ENCODE measurements at regions not wholly inside any gene's neighbourhood (a gene's known extent, or its start where the extent isn't known, plus 50 kb on each side); places are given as distances from the start of the nearest gene placed in this dataset.

GRCh38 chr2:7711167-7711566 lies 794.0 kb downstream of the RNF144A start:
- TF ChIP-seq CTCF (IDR thresholded peaks at IDR 0.05; ENCODE audit: low read length, missing control alignments): no peak
- no peak overlapping the region for H3K4me3 ChIP-seq (replicated peaks; ENCODE audit: low read depth, low read length)
- DNase-seq (ENCODE audit: low read depth): no peak

DNA sequence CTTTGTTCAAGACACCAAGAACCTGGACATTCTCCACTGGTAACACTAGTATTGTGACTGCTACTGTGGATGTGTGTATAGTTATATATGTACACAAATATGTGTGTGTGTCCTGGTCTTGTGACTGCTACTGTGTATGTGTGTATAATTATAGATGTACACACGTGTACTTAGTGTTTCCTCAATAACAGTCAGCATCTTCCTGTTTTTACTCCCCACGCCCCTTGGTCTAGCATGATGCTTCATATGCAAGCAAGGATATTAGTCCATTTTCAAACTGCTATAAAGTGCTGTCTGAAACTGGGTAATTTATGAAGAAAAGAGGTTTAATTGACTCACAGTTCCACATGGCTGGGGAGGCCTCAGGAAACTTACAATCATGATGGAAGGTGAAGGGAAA lies 802.7 kb downstream of the RNF144A start:
- H3K4me3 ChIP-seq (replicated peaks; ENCODE audit: low read depth, low read length): no peak overlapping the region
- no peak for TF ChIP-seq CTCF (IDR thresholded peaks at IDR 0.05; ENCODE audit: low read length, missing control alignments)
- DNase-seq (ENCODE audit: low read depth): no peak

DNA sequence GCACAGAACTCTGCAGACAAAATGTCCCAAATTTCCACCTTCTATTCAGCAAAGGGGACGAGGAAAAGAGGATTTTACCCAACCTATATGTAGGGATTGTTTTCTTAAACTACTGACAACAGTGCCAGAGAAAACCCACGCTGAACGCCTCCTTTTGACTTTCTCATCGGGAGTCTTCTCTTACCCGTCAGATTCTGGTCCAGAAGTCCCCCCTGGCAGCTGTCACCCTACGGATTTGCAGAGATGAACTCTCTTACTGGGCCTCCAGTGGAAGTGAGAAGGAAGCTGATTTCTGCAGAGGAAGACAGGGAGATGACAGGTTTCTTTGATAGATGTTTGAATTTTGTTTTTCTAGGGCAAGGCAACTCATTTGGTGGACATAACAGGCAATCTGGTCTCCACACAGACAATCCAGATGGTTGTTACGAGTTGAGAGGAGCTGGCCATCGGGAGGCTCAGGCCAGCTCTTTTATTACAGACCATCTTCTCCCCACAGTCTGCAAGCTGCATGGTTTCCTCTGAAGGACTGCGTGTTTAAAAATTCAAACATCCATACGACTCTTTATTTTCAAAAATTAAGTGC lies 804.3 kb downstream of the RNF144A start:
- H3K4me3 ChIP-seq (replicated peaks; ENCODE audit: low read depth, low read length): no peak overlapping the region
- no peak for TF ChIP-seq CTCF (IDR thresholded peaks at IDR 0.05; ENCODE audit: low read length, missing control alignments)

DNA sequence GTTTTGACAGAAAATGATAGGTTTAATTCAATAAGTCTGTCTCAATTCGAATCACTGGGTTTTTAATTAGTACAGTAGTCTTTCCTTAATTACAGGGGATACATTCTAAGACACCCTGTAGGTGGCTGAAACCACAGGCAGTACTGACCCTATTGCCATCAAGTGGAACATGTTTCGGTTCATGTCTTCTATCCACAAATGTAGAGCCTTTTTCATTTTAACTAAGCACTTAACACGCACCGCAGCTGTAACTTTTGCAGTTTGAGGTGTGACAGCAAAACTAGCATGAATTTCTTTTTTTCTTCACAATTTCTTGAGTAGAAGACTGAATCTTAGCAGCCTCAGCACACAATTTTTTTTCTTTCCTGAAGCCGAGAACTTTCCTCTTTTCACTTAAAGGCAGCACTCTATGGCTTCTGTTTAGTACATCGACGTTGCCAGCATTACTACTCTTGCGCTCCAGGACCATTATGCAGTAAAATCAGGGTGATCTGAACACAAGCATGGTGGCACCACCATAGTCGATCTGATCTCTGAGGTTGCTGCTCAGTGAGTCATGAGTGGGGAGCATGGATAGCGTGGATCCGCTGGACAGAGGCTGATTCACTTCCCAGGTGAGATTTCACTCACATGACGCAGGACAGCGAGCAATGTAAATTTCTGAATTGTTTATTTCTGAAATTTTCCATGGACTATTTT lies 805.1 kb downstream of the RNF144A start:
- no peak for TF ChIP-seq CTCF (IDR thresholded peaks at IDR 0.05; ENCODE audit: low read length, missing control alignments)
- DNase-seq (ENCODE audit: low read depth): no peak
- no peak overlapping the region for H3K4me3 ChIP-seq (replicated peaks; ENCODE audit: low read depth, low read length)

More for the DNA sequence above, 804.3 kb downstream of the RNF144A start:
- DNase-seq (ENCODE audit: low read depth): no peak

DNA sequence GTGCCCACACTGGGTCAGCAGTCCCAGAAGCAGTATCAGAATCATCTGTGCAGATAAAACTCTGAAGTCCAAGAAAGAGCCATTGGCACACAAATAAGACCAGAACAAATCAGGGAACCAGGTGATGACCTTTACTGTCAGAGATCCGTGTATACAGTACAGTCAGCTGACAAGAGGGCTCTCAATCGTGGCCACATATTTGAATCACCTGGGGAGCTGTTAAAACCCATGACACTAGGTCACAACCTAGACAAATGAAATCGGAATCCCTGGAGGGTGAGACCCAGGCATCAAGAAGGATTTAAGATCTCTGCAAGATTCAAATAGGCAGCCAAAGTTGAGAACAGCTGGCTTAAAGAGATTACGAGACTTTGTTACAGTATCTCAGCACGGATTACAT lies 807.1 kb downstream of the RNF144A start:
- TF ChIP-seq CTCF (IDR thresholded peaks at IDR 0.05; ENCODE audit: low read length, missing control alignments): no peak

GRCh38 chr2:7725171-7725849 lies 808.1 kb downstream of the RNF144A start:
- H3K4me3 ChIP-seq (replicated peaks; ENCODE audit: low read depth, low read length): no peak overlapping the region
- no peak for TF ChIP-seq CTCF (IDR thresholded peaks at IDR 0.05; ENCODE audit: low read length, missing control alignments)
- DNase-seq (ENCODE audit: low read depth): peak; percentile 16

More for the DNA sequence above, 807.1 kb downstream of the RNF144A start:
- no peak for DNase-seq (ENCODE audit: low read depth)
- H3K4me3 ChIP-seq (replicated peaks; ENCODE audit: low read depth, low read length): no peak overlapping the region

Data from fibroblast of pulmonary artery (primary cell).